ENCODE measurements at regions not wholly inside any gene's neighbourhood (a gene's known extent, or its start where the extent isn't known, plus 50 kb on each side); places are given as distances from the start of the nearest gene placed in this dataset.

DNA sequence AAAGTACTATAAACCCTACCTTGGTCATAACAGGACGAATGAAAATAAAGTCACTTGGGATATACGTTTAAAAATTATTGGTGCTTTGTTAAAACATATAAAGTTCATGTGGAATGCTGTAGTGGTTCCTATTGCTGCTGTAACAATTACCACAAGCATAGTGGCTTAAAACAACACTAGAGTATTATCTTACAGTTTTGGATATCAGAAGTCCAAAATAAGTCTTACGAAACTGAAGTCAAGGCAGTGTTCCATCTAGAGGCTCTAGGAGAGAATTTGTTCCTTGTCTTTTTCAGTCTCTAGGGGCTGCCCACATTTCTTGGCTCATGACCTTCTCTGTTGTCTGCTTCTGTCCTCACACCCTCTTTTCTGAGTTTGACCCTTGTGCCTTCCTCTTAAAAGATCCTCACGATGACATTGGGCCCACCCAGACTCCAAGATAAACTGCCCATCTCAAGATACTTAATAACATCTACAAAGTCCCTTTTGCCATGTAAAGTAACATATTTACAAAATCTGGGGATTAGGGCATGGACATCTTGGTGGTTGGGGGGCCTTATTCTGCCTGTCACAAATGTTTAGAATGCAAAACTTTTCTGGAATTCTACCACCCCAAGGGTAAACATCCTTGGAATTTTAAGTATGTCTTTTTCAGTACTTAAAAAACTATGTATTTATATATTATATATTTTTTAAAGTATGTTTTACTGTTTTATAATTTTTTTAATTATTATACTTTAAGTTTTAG lies 178.1 kb downstream of the ETNK1 start:
- H4K20me1 ChIP-seq (ENCODE audit: insufficient read depth) = no peaks in the 10 kb centered on the region
- H2AFZ ChIP-seq = no peak overlapping the region
- H3K9me3 ChIP-seq (ENCODE audit: low read depth) = no peaks in the 10 kb centered on the region
- no peaks in the 10 kb centered on the region for H3K79me2 ChIP-seq (ENCODE audit: insufficient read depth)
- H3K4me2 ChIP-seq (ENCODE audit: unreplicated experiment) = no peak overlapping the region
- in situ Hi-C loops (cut with MboI) = no loop called here
- no peak overlapping the region for H3K4me3 ChIP-seq
- H3F3A ChIP-seq (ENCODE audit: insufficient read depth) = no peaks in the 10 kb centered on the region
- WGBS, 2 experiments (ENCODE audit: low coverage in 1 of 2, low lambda C conversion rate in 2 of 2, missing lambda C conversion rate in 2 of 2) = 31 to 39% methylated on average over 4 of the region's 4 CpGs
- no peaks in the 10 kb centered on the region for H3K4me1 ChIP-seq (ENCODE audit: insufficient read depth)
- no peak for DNase-seq
- no peak for TF ChIP-seq EZH2 (IDR thresholded peaks at IDR 0.05; ENCODE audit: insufficient read depth, poor library complexity, severe bottlenecking)
- no peak for TF ChIP-seq EZH2phosphoT487 (IDR thresholded peaks at IDR 0.05; ENCODE audit: insufficient read depth, low read depth)
- no peaks in the 10 kb centered on the region for H3K27me3 ChIP-seq (replicated peaks; ENCODE audit: insufficient read depth)
- no peak overlapping the region for H3K27ac ChIP-seq
- H3K9ac ChIP-seq = no peak overlapping the region
- H3K9me2 ChIP-seq (ENCODE audit: insufficient read depth) = no peaks in the 10 kb centered on the region
- H3K36me3 ChIP-seq (ENCODE audit: low read depth) = no peaks in the 10 kb centered on the region

DNA sequence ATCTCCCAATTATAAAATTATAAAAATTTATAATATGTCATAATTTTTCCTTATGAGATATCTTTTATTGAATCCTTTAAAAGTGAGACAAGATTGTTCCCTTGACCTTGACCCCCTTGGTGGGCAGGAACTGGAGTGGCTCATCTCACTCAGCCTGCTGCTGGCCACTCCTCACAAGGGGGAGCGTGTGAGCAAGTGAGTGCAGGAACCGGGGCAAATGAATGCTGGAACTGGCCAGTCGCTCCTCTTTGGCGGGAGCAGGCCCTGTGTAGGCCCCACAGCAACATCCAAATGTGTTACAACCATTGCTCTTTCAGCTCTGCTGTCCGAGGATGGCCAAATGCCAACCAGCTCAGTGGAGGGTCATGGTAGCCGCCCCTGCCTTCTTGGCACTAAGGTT lies 178.8 kb downstream of the ETNK1 start:
- no peak for DNase-seq

DNA sequence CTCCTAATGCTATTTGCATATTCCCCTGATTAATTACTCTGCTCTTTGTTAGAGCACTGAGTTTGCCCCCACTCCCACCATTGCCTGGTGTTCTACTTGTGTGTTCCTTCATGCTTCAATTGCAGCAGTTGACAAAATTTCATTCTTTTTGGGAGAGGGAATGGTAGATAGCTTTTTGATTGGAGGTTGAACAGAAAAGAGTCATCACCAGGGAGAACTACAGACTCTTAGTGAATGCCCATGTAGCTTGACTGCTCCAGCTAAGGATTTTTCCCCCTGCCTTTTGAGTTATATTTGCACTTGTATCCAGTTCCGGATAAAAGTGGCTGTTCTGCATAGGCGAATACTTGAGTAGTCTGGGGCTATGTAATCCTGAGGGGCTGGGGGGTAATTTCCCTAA lies 183.9 kb downstream of the ETNK1 start:
- Histone ChIP-seq H3K27me3 (replicated peaks; ENCODE audit: insufficient read depth) (no peaks in the 10 kb centered on the region), H3K79me2 (ENCODE audit: insufficient read depth) (no peaks in the 10 kb centered on the region), H3K4me3 (no peak overlapping the region), H3K4me1 (ENCODE audit: insufficient read depth) (no peaks in the 10 kb centered on the region), H4K20me1 (ENCODE audit: insufficient read depth) (no peaks in the 10 kb centered on the region), H2AFZ (no peak overlapping the region), H3K9me2 (ENCODE audit: insufficient read depth) (no peaks in the 10 kb centered on the region), H3K27ac (no peak overlapping the region), H3K4me2 (ENCODE audit: unreplicated experiment) (no peak overlapping the region), H3K36me3 (ENCODE audit: low read depth) (no peaks in the 10 kb centered on the region), H3F3A (ENCODE audit: insufficient read depth) (no peaks in the 10 kb centered on the region), H3K9ac (no peak overlapping the region), H3K9me3 (ENCODE audit: low read depth) (no peaks in the 10 kb centered on the region)
- no peak for DNase-seq
- TF ChIP-seq EZH2 (IDR thresholded peaks at IDR 0.05; ENCODE audit: insufficient read depth, poor library complexity, severe bottlenecking) = no peak
- no peak for TF ChIP-seq EZH2phosphoT487 (IDR thresholded peaks at IDR 0.05; ENCODE audit: insufficient read depth, low read depth)
- 47 to 50% methylated on average over 2 of the region's 2 CpGs for WGBS, 2 experiments (ENCODE audit: low coverage in 1 of 2, low lambda C conversion rate in 2 of 2, missing lambda C conversion rate in 2 of 2)
- in situ Hi-C loops (cut with MboI) = no loop called here

More for the DNA sequence above, 178.8 kb downstream of the ETNK1 start:
- no peak for TF ChIP-seq EZH2 (IDR thresholded peaks at IDR 0.05; ENCODE audit: insufficient read depth, poor library complexity, severe bottlenecking)
- TF ChIP-seq EZH2phosphoT487 (IDR thresholded peaks at IDR 0.05; ENCODE audit: insufficient read depth, low read depth) = no peak
- no peaks in the 10 kb centered on the region for H3K4me1 ChIP-seq (ENCODE audit: insufficient read depth)
- H3K79me2 ChIP-seq (ENCODE audit: insufficient read depth) = no peaks in the 10 kb centered on the region
- in situ Hi-C loops (cut with MboI) = no loop called here
- H3K9ac ChIP-seq = no peak overlapping the region
- H3K4me3 ChIP-seq = no peak overlapping the region
- no peaks in the 10 kb centered on the region for H3K9me2 ChIP-seq (ENCODE audit: insufficient read depth)
- no peak overlapping the region for H2AFZ ChIP-seq
- H3F3A ChIP-seq (ENCODE audit: insufficient read depth) = no peaks in the 10 kb centered on the region
- H3K27me3 ChIP-seq (replicated peaks; ENCODE audit: insufficient read depth) = no peaks in the 10 kb centered on the region
- H3K36me3 ChIP-seq (ENCODE audit: low read depth) = no peaks in the 10 kb centered on the region
- H3K9me3 ChIP-seq (ENCODE audit: low read depth) = no peaks in the 10 kb centered on the region
- H3K27ac ChIP-seq = no peak overlapping the region
- WGBS, 2 experiments (ENCODE audit: low coverage in 1 of 2, low lambda C conversion rate in 2 of 2, missing lambda C conversion rate in 2 of 2) = 42 to 44% methylated on average over 6 of the region's 6 CpGs
- H3K4me2 ChIP-seq (ENCODE audit: unreplicated experiment) = no peak overlapping the region
- no peaks in the 10 kb centered on the region for H4K20me1 ChIP-seq (ENCODE audit: insufficient read depth)

DNA sequence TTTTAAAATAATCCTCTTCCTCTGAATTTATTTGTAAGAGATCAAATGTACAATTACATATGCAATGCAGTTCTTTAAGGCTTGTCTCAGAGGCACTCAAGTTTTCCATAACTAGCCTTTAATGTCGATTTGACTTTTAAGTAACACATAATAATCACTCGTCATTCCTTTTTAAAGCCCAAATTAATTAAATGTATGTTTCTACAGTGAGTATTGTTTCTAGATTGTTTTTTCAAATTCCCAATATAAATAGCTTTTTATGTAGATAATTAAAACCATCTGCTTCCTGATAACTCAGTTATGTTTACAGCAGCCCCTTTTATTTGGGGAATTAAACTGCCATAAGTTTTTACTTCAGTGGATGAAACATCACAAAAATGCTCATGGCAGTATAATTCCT lies 185.1 kb downstream of the ETNK1 start:
- no peak overlapping the region for H2AFZ ChIP-seq
- in situ Hi-C loops (cut with MboI) = no loop called here
- H3K9me3 ChIP-seq (ENCODE audit: low read depth) = no peaks in the 10 kb centered on the region
- H3K4me2 ChIP-seq (ENCODE audit: unreplicated experiment) = no peak overlapping the region
- H3K27ac ChIP-seq = no peak overlapping the region
- no peaks in the 10 kb centered on the region for H3F3A ChIP-seq (ENCODE audit: insufficient read depth)
- H3K9ac ChIP-seq = no peak overlapping the region
- no peaks in the 10 kb centered on the region for H3K9me2 ChIP-seq (ENCODE audit: insufficient read depth)
- no peak for DNase-seq
- TF ChIP-seq EZH2 (IDR thresholded peaks at IDR 0.05; ENCODE audit: insufficient read depth, poor library complexity, severe bottlenecking) (no peak), EZH2phosphoT487 (IDR thresholded peaks at IDR 0.05; ENCODE audit: insufficient read depth, low read depth) (no peak)
- no peak overlapping the region for H3K4me3 ChIP-seq
- no peaks in the 10 kb centered on the region for H3K27me3 ChIP-seq (replicated peaks; ENCODE audit: insufficient read depth)
- H3K79me2 ChIP-seq (ENCODE audit: insufficient read depth) = no peaks in the 10 kb centered on the region
- H4K20me1 ChIP-seq (ENCODE audit: insufficient read depth) = no peaks in the 10 kb centered on the region
- WGBS, 2 experiments (ENCODE audit: low coverage in 1 of 2, low lambda C conversion rate in 2 of 2, missing lambda C conversion rate in 2 of 2) = 16 to 28% methylated on average over 2 of the region's 2 CpGs
- no peaks in the 10 kb centered on the region for H3K4me1 ChIP-seq (ENCODE audit: insufficient read depth)
- no peaks in the 10 kb centered on the region for H3K36me3 ChIP-seq (ENCODE audit: low read depth)

All from GM23248 (cell line).